SU-DHL-6 (cell line): ENCODE measurements at regions not wholly inside any gene's neighbourhood (a gene's known extent, or its start where the extent isn't known, plus 50 kb on each side); places are given as distances from the start of the nearest gene placed in this dataset.

ENCODE experiments used
- H2AFZ ChIP-seq: fragments of 200-600 bp; sonication (generic); 2 replicates; pipeline ENCODE4 v1.6.1; 2014; ENCODE audit warnings: low read depth, mild to moderate bottlenecking, moderate library complexity, mixed read lengths, antibody characterized with exemption, low read length; ENCODE audit not compliant: severe bottlenecking
- H3F3A ChIP-seq: fragments of 200-600 bp; shearing (Covaris generic); 2 replicates; pipeline ENCODE4 v1.6.0; 2016; ENCODE audit warnings: antibody characterized with exemption, mild to moderate bottlenecking; ENCODE audit not compliant: insufficient read depth
- H3K27ac ChIP-seq: fragments of 200-600 bp; sonication (generic); 2 replicates; pipeline ENCODE4 v1.5.1; 2016; ENCODE audit warnings: low read depth, mild to moderate bottlenecking, low read length, moderate library complexity, mixed read lengths
- H3K27me3 ChIP-seq: fragments of 200-600 bp; sonication (generic), shearing (Covaris generic); 2 replicates; pipeline ENCODE4 v1.6.0; 2014; ENCODE audit warnings: mild to moderate bottlenecking, low read length
- H3K36me3 ChIP-seq: fragments of 200-600 bp; sonication (generic); 2 replicates; pipeline ENCODE4 v1.6.1; 2014; ENCODE audit warnings: mild to moderate bottlenecking, low read length, mixed read lengths
- H3K4me2 ChIP-seq: fragments of 300-600, 200-600 bp; shearing (Covaris generic), sonication (generic); 2 replicates; pipeline ENCODE4 v1.6.0; 2014; ENCODE audit warnings: low read length, low read depth, mild to moderate bottlenecking; ENCODE audit not compliant: poor library complexity, severe bottlenecking
- H3K4me3 ChIP-seq: fragments of 200-600 bp; sonication (generic); 2 replicates; pipeline ENCODE4 v1.5.1; 2014; ENCODE audit warnings: antibody characterized with exemption, low read length, mild to moderate bottlenecking, mixed read lengths; ENCODE audit not compliant: insufficient read depth, poor library complexity, severe bottlenecking
- H3K79me2 ChIP-seq: fragments of 200-600 bp; sonication (generic); 2 replicates; pipeline ENCODE4 v1.6.1; 2014; ENCODE audit warnings: mild to moderate bottlenecking, low read length, moderate library complexity; ENCODE audit not compliant: insufficient read depth
- H3K9ac ChIP-seq: fragments of 200-600 bp; sonication (generic); 2 replicates; pipeline ENCODE4 v1.7.0; 2014; ENCODE audit warnings: mild to moderate bottlenecking, low read length
- H3K9me2 ChIP-seq: fragments of 200-600 bp; sonication (generic); replicated peaks from 2 replicates; pipeline ENCODE4 v1.6.1; 2014; ENCODE audit warnings: low read length; ENCODE audit not compliant: insufficient read depth
- H3K9me3 ChIP-seq: fragments of 200-600 bp; sonication (generic); 2 replicates; pipeline ENCODE4 v1.6.1; 2014; ENCODE audit warnings: low read length, mixed read lengths; ENCODE audit not compliant: insufficient read depth
- H4K20me1 ChIP-seq: fragments of 200-600 bp; sonication (generic); 2 replicates; pipeline ENCODE4 v1.6.1; 2014; ENCODE audit warnings: low read depth, mild to moderate bottlenecking, antibody characterized with exemption, low read length, moderate library complexity, mixed read lengths
- CTCF ChIP-seq: fragments of 200-600 bp; sonication (generic); IDR thresholded peaks from one replicate; pipeline ENCODE4 v1.5.1; 2017; ENCODE audit warnings: antibody characterized with exemption, mild to moderate bottlenecking, low read length, moderate library complexity; ENCODE audit not compliant: insufficient read depth, poor library complexity, severe bottlenecking
- EZH2phosphoT487 ChIP-seq: fragments of 200-600 bp; sonication (generic), shearing (Covaris generic); conservative IDR thresholded peaks from 2 replicates; pipeline ENCODE4 v1.6.1; 2018; ENCODE audit warnings: mild to moderate bottlenecking, antibody characterized with exemption, low read length, moderate library complexity, mixed read lengths

- H3K9ac ChIP-seq: no peak overlapping the region
- H3F3A ChIP-seq: no peaks in the 10 kb centered on the region
- H3K79me2 ChIP-seq: no peaks in the 10 kb centered on the region
- no peak overlapping the region for H3K4me2 ChIP-seq
- H3K9me3 ChIP-seq: no peaks in the 10 kb centered on the region
- H3K27ac ChIP-seq: no peak overlapping the region
- no peaks in the 10 kb centered on the region for H3K9me2 ChIP-seq
- H3K27me3 ChIP-seq: no peaks in the 10 kb centered on the region
- TF ChIP-seq EZH2phosphoT487: no peak
- TF ChIP-seq CTCF: no peak
- no peaks in the 10 kb centered on the region for H3K36me3 ChIP-seq
- H4K20me1 ChIP-seq: no peaks in the 10 kb centered on the region
- H3K4me3 ChIP-seq: no peak overlapping the region
- no peak overlapping the region for H2AFZ ChIP-seq
Observed at GRCh38 chr5:125470280-125470902, 724.0 kb upstream of the ZNF608 start.

GRCh38 chr5:125476901-125477585, 730.6 kb upstream of the ZNF608 start:
- Histone ChIP-seq H3K9me2 (no peaks in the 10 kb centered on the region), H3K27ac (no peak overlapping the region), H3K9me3 (no peaks in the 10 kb centered on the region), H3K79me2 (no peaks in the 10 kb centered on the region), H3K36me3 (no peaks in the 10 kb centered on the region), H4K20me1 (no peaks in the 10 kb centered on the region), H3K4me2 (no peak overlapping the region), H3K4me3 (no peak overlapping the region), H2AFZ (no peak overlapping the region), H3K27me3 (no peaks in the 10 kb centered on the region), H3K9ac (no peak overlapping the region), H3F3A (no peaks in the 10 kb centered on the region)
- TF ChIP-seq CTCF (no peak), EZH2phosphoT487 (no peak)

GRCh38 chr5:125477586-125477975, 731.1 kb upstream of the ZNF608 start:
- Histone ChIP-seq H3K9me2 (no peaks in the 10 kb centered on the region), H3K9me3 (no peaks in the 10 kb centered on the region), H3K4me3 (no peak overlapping the region), H3K79me2 (no peaks in the 10 kb centered on the region), H3K27ac (no peak overlapping the region), H3K36me3 (no peaks in the 10 kb centered on the region), H4K20me1 (no peaks in the 10 kb centered on the region), H3K9ac (no peak overlapping the region), H3K27me3 (no peaks in the 10 kb centered on the region), H3F3A (no peaks in the 10 kb centered on the region), H2AFZ (no peak overlapping the region), H3K4me2 (no peak overlapping the region)
- TF ChIP-seq CTCF: no peak
- no peak for TF ChIP-seq EZH2phosphoT487
